DND-41 (cell line): ENCODE measurements at regions not wholly inside any gene's neighbourhood (a gene's known extent, or its start where the extent isn't known, plus 50 kb on each side); places are given as distances from the start of the nearest gene placed in this dataset.

Experiments used
- ATAC-seq: fragments of 200-7000 bp; cut with Tn5 transposase; 3 replicates; pipeline ENCODE4 v1.9.1; 2021; ENCODE audit warnings: low read depth; ENCODE audit not compliant: insufficient read depth
- DNase-seq: peaks from one replicate; pipeline ENCODE4 v3.0.0-alpha.2; 2020
- H2AFZ ChIP-seq: 2 replicates; pipeline ENCODE4 v1.6.0; 2012; ENCODE audit warnings: low read depth, low read length
- H3K27ac ChIP-seq: 2 replicates; pipeline ENCODE4 v1.5.1; 2012; ENCODE audit warnings: low read length, inconsistent platforms
- H3K27me3 ChIP-seq: fragments of 200-600 bp; sonication (generic); 2 replicates; pipeline ENCODE4 v1.6.0; 2012; ENCODE audit warnings: low read length, mild to moderate bottlenecking, inconsistent platforms; ENCODE audit not compliant: insufficient read depth, poor library complexity
- H3K36me3 ChIP-seq: 2 replicates; pipeline ENCODE4 v1.5.1; 2012; ENCODE audit warnings: low read length, inconsistent platforms; ENCODE audit not compliant: insufficient read depth
- H3K4me1 ChIP-seq: 2 replicates; pipeline ENCODE4 v1.5.1; 2012; ENCODE audit warnings: mild to moderate bottlenecking, low read length; ENCODE audit not compliant: insufficient read depth
- H3K4me2 ChIP-seq: 2 replicates; pipeline ENCODE4 v1.6.0; 2012; ENCODE audit warnings: mild to moderate bottlenecking, moderate library complexity, low read length, inconsistent platforms; ENCODE audit not compliant: insufficient read depth
- H3K4me3 ChIP-seq, 2 experiments: fragments of 200-600 bp in 1 of 2; shearing (Covaris generic) in 1 of 2; 2 replicates each; pipeline ENCODE4 v1.5.1; 2012 to 2016; ENCODE audit warnings: inconsistent platforms in 2 of 2, low read length in 2 of 2, mild to moderate bottlenecking in 2 of 2, low read depth in 1 of 2, moderate library complexity in 1 of 2
- H3K79me2 ChIP-seq: 2 replicates; pipeline ENCODE4 v1.6.0; 2012; ENCODE audit warnings: low read length, inconsistent platforms; ENCODE audit not compliant: insufficient read depth
- H3K9ac ChIP-seq: 2 replicates; pipeline ENCODE4 v1.6.0; 2012; ENCODE audit warnings: low read depth, mild to moderate bottlenecking, inconsistent platforms, low read length, moderate library complexity
- H3K9me3 ChIP-seq: 2 replicates; pipeline ENCODE4 v1.5.1; 2012; ENCODE audit warnings: low read length, moderate library complexity, mild to moderate bottlenecking, inconsistent platforms; ENCODE audit not compliant: insufficient read depth, severe bottlenecking
- H4K20me1 ChIP-seq: 2 replicates; pipeline ENCODE4 v1.6.0; 2012; ENCODE audit warnings: low read length; ENCODE audit not compliant: insufficient read depth
- EZH2 ChIP-seq: IDR thresholded peaks from 3 replicates; pipeline ENCODE4 v1.6.1; 2012; ENCODE audit warnings: borderline replicate concordance, low read depth, mild to moderate bottlenecking, moderate library complexity, low read length, inconsistent platforms; ENCODE audit not compliant: severe bottlenecking
- TF ChIP-seq, protein P1 (sequence below): IDR thresholded peaks from 2 replicates; pipeline ENCODE4 v1.5.1; 2012; ENCODE audit warnings: borderline replicate concordance, low read length, moderate library complexity, mild to moderate bottlenecking; ENCODE audit not compliant: poor library complexity, severe bottlenecking; ENCODE audit errors: extremely low read depth

DNA sequence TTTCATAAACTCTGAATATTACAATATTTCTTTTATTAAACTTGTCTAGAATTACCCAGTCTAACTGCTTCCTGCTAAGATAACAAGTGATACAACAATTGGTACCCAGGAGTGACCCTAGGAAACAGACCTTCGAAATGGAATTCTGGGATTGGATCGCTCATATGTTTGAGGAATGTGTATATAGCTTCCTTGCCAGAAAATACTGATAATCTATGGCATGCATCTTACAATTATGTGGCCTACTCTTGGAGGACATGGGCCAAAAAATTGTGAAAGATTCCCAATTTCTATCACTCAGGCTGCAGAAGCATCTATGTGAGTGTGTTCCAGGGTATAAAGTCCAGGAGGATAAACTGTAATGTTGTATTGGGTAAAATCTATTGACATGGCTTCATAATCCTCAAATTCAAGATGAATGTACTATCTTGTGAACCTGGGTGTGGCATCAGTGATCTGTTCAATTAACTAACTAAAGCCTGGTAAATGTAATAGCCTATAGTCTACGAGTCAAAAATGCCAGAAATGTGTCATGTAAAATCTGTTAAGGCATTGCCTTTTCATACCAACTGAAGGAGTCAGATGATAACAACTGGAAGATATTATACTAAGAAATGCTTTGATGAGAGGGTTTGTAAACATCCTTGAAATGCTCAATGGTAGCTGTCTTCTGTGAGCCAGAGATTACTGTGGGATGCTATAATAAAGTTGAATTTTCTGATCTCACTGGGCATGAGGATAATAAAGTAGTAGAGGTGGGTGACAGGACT lies 1499.3 kb downstream of the PCDH7 start:
- no peaks in the 10 kb centered on the region for H3K27me3 ChIP-seq
- no peak overlapping the region for H3K4me3 ChIP-seq
- no peak overlapping the region for H3K4me2 ChIP-seq
- ATAC-seq (no peak), DNase-seq (no peak)
- H3K9me3 ChIP-seq, result no peaks in the 10 kb centered on the region
- no peaks in the 10 kb centered on the region for H3K4me1 ChIP-seq
- H4K20me1 ChIP-seq, result no peaks in the 10 kb centered on the region
- H2AFZ ChIP-seq, result no peak overlapping the region
- no peak overlapping the region for H3K9ac ChIP-seq
- TF ChIP-seq, protein P1, sequence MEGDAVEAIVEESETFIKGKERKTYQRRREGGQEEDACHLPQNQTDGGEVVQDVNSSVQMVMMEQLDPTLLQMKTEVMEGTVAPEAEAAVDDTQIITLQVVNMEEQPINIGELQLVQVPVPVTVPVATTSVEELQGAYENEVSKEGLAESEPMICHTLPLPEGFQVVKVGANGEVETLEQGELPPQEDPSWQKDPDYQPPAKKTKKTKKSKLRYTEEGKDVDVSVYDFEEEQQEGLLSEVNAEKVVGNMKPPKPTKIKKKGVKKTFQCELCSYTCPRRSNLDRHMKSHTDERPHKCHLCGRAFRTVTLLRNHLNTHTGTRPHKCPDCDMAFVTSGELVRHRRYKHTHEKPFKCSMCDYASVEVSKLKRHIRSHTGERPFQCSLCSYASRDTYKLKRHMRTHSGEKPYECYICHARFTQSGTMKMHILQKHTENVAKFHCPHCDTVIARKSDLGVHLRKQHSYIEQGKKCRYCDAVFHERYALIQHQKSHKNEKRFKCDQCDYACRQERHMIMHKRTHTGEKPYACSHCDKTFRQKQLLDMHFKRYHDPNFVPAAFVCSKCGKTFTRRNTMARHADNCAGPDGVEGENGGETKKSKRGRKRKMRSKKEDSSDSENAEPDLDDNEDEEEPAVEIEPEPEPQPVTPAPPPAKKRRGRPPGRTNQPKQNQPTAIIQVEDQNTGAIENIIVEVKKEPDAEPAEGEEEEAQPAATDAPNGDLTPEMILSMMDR, result no peak
- no peak for TF ChIP-seq EZH2
- no peak overlapping the region for H3K27ac ChIP-seq
- H3K79me2 ChIP-seq, result no peaks in the 10 kb centered on the region
- H3K36me3 ChIP-seq, result no peaks in the 10 kb centered on the region

DNA sequence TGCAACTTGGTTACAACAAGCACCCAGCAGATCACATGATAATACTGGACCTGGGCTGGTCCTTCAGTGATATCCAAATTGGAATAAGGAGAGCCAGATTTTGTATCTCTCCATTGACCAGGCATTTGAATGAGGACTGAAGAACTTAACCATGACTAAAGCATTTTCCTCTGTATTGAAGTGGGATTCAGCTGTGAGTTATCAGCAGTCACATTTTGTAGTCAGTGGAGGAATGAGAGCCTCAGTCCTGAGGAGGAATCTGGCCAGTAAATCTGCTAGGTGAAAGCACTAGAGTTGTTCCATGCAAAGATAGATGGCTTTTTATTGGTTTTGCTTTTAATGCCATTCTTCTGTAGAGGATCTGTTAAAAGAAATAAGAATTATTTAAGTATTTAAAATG lies 1506.0 kb downstream of the PCDH7 start:
- no peak overlapping the region for H3K27ac ChIP-seq
- no peaks in the 10 kb centered on the region for H3K27me3 ChIP-seq
- H2AFZ ChIP-seq, result no peak overlapping the region
- no peaks in the 10 kb centered on the region for H4K20me1 ChIP-seq
- H3K9me3 ChIP-seq, result no peaks in the 10 kb centered on the region
- ATAC-seq (no peak), DNase-seq (no peak)
- no peak overlapping the region for H3K4me3 ChIP-seq
- no peak overlapping the region for H3K4me2 ChIP-seq
- no peaks in the 10 kb centered on the region for H3K36me3 ChIP-seq
- TF ChIP-seq, protein P1, result no peak
- TF ChIP-seq EZH2, result no peak
- H3K79me2 ChIP-seq, result no peaks in the 10 kb centered on the region
- H3K4me1 ChIP-seq, result no peaks in the 10 kb centered on the region
- H3K9ac ChIP-seq, result no peak overlapping the region

DNA sequence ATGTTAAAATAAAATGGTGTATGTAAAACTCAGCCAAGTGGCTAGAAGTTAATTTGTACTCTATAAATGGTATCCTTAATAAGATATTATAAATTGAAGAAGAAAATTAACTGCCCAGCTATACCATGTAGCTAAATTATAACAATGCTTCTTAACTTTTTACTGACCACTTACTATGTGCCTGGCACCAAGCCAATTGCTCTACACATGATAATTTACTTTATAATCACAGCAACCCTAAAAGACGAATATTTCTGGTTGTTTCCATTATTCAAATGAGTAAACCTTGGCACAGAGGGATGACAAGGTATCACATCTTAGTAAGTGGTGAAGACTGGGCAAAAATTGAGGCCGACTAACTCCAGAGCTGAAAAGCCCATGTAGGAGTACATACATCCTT lies 1506.6 kb downstream of the PCDH7 start:
- H3K27ac ChIP-seq, result no peak overlapping the region
- no peak overlapping the region for H3K4me3 ChIP-seq
- H3K4me1 ChIP-seq, result no peaks in the 10 kb centered on the region
- no peak overlapping the region for H3K9ac ChIP-seq
- no peak for TF ChIP-seq EZH2
- TF ChIP-seq, protein P1, result no peak
- no peak for DNase-seq
- H2AFZ ChIP-seq, result no peak overlapping the region
- no peak for ATAC-seq
- H3K36me3 ChIP-seq, result no peaks in the 10 kb centered on the region
- no peaks in the 10 kb centered on the region for H3K79me2 ChIP-seq
- H3K27me3 ChIP-seq, result no peaks in the 10 kb centered on the region
- H3K9me3 ChIP-seq, result no peaks in the 10 kb centered on the region
- H4K20me1 ChIP-seq, result no peaks in the 10 kb centered on the region
- no peak overlapping the region for H3K4me2 ChIP-seq

DNA sequence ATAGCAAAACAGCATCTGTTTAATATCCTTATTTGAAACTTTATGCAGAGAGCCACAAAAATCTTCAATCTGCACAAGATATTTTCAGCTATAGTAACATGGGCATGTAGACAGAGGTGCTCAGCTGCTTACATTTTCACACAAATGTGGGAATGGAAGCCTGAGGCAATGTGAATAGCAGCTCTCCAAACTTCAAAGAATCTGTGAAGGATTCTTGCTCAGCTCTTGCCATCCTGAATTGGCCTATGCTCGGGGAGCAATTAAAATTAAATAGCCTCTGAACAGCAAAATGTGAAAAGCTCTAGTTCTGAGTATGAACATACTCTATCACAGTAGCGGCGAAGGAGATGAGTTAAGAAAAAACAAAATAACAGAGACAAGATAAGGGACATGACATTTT lies 1523.8 kb downstream of the PCDH7 start:
- no peak for ATAC-seq

More for the DNA sequence above, 1523.8 kb downstream of the PCDH7 start:
- H3K4me2 ChIP-seq, result no peak overlapping the region
- no peaks in the 10 kb centered on the region for H4K20me1 ChIP-seq
- no peak overlapping the region for H3K9ac ChIP-seq
- no peaks in the 10 kb centered on the region for H3K27me3 ChIP-seq
- H3K79me2 ChIP-seq, result no peaks in the 10 kb centered on the region
- DNase-seq, result no peak
- no peak overlapping the region for H3K4me3 ChIP-seq
- no peaks in the 10 kb centered on the region for H3K36me3 ChIP-seq
- TF ChIP-seq, protein P1, result no peak
- no peak for TF ChIP-seq EZH2
- H3K9me3 ChIP-seq, result no peaks in the 10 kb centered on the region
- H3K27ac ChIP-seq, result no peak overlapping the region
- H2AFZ ChIP-seq, result no peak overlapping the region
- H3K4me1 ChIP-seq, result no peaks in the 10 kb centered on the region
